GM19328 (cell line): ENCODE measurements at regions not wholly inside any gene's neighbourhood (a gene's known extent, or its start where the extent isn't known, plus 50 kb on each side); places are given as distances from the start of the nearest gene placed in this dataset.
"Not testable (repeated sequence)": the region's sequence is repeated elsewhere in the genome, so short reads cannot be mapped to it uniquely, and the experiment has no call there.

Experiments
- ATAC-seq: cut with Tn5 transposase; IDR thresholded peaks from one replicate; pipeline ENCODE4 v1.9.1; 2021; ENCODE audit warnings: mild to moderate bottlenecking, moderate library complexity; ENCODE audit not compliant: unreplicated experiment

DNA sequence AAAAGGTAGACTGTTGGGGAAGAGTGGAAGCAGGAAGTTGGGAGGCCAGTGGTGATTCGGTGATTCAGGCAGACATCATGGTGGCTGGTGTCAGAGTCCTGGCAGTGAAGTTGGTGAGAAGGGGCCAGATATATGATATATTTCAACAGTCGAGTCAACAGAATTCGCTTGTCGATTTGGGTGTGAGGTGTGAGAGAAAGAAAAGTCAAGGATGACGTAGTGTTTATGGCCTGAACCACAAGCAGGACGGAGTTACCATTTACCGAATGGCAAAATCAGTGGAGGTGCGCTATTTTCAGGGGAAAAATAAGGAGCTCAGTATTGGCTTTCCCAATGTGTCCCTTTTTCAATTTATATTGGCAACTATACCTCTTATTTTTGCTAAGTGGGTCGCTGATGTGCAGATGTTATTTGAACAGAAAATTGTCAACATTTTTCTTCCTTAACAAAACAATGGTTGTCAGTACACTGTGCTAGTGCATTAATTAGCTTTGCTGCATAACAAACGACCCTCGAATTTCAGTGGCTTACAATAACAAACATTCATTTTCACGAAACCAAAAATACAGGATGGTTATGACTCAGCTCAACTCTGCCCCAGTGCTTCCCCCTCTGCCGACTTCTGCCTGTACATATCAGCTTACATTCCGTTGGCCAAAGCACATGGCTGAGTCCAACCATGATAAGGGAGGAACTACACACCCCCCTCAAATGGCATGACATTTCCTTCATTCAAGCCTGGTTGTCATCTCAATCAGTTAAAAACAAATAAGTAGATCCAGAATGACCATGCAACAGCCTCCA lies 255.0 kb upstream of the ZFP64 start:
- no peak for ATAC-seq

DNA sequence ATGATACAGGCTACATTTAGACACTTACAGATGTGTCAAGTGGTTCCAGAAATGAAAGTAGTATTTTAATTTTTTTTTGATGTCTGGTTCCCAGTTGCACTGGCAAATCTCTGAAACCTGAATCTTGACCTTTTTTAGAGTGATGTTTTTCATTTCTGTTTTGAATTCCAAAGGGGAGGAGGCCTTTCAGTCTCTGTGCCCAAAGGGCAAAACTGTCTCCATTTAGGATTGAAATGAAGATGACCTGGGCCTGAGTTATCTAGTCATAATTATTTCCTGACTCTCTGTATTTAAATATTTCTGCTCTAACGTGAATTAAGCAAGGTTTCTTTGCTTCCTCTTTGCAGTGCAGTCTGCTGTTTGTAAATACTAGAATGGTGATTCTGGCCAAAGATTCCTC lies 252.9 kb upstream of the ZFP64 start:
- ATAC-seq: no peak

DNA sequence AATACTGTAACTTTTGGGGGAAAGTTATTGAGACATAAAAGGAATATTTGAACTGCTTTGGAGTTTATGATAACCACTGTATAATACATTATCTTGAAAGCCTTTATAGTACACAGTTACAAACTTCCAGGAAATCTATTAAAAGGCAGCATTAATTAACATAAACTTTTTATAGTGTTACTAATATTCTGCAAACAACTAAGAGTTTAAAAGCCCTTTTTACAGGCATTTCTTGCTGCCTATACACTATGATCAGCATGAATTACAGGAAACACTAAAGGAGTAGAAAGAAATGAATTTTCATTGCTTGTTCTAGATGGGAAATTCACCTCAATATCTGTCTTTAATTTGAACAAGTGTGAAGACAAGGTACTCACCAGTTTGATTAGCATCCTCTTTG lies 252.3 kb upstream of the ZFP64 start:
- no peak for ATAC-seq

DNA sequence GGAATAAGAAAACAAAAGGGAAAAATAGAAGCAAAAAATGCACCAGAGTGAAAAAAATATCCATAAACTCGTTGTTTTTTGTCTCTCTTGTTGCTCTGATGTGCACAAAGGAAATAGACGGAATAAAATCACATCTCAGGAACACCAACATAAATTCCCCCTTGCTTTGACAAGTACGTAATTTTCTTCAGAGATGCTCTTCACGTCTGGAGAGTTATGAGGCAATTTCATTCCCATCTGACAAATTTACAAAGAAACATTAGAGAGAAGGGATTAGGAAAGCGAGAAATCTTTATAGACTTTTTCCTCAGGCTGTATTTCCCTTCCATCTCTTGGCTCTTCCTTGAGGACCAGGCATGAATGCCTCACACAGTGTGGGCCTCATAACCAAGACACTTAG lies 250.1 kb upstream of the ZFP64 start:
- no peak for ATAC-seq

DNA sequence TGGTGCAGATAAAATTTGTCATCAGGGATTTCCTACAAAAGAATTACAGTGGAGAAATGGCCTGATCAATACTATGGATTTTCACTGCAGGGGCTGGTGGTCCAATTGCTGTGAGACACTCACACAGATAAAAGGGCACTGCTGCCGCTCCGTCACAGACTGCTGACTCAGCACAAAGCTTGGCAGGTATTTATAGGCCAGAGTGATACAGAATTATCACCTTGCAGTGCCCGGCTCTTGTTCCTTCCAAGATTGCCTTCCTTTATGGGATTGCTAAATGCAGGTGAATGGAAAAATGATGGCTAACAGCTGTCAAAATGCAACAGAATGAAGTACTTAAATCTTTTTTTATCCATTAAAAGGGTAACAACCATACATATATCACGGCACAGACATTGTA lies 247.8 kb upstream of the ZFP64 start:
- no peak for ATAC-seq

DNA sequence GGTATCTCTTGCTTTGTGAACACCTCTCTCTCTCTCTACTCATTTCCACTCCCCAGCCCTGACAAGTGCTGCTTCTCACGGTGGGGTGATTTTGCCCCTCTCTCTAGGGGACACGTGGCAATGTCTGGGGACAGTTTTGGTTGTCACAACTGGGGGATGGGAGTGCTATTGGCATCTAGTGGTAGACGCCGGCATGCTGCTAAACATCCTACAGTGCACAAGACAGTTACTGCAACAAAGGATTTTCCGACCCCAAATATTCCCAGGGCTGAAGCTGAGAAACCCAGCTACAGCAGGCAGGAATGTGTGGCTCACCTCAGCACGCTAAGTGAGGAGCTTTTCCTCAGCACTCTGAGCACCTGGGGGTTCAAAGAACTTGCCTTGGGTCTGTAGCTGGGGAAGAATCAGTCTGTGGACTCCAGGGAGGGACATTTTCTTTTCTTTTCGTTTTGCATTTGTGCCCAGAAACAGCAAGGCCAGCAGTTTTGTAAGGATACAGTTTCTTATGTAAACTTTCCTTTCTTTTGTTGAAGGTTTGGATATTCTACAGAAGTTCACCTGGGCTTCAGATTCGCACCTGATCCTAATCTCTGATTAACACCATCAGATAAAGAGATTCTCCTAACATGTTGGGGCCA lies 246.9 kb upstream of the ZFP64 start:
- ATAC-seq: no peak

DNA sequence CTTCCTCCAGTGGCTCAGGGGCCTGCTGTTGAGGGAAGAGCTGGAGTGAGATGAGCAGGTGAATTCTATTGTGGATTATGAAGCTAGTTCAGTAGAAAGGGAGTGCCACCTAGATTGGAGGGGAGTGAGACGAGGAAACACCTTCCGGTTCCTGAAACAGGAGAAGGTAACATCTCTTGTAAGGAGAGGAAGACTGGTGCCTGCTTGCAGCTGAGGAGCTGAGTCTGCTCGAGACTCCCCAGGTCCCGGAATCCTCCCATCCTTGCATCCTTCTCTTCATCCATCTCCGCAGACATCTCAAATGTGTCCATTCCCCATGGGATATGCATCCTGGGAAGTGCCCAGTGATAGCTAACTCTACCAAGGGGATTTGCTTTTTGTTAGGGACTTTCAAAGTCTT lies 242.9 kb upstream of the ZFP64 start:
- no peak for ATAC-seq

DNA sequence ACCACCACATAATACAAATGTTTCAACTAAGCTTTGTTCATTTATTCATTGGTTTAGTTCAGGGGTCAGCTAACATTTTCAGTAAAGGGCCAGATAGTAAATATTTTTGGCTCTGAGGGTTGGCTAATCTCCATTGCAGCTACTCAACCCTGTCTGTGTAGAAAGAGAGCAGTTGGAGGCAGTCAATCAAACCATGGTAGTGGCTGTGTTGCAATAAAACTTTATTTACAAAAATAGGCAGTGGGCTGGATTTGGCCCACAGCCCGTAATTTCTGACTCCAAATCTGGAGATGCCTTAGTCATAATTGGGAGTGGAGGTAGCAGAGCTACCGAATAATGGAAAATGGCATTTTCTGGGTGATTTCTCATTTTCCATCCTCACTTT lies 242.5 kb upstream of the ZFP64 start:
- ATAC-seq: no peak

DNA sequence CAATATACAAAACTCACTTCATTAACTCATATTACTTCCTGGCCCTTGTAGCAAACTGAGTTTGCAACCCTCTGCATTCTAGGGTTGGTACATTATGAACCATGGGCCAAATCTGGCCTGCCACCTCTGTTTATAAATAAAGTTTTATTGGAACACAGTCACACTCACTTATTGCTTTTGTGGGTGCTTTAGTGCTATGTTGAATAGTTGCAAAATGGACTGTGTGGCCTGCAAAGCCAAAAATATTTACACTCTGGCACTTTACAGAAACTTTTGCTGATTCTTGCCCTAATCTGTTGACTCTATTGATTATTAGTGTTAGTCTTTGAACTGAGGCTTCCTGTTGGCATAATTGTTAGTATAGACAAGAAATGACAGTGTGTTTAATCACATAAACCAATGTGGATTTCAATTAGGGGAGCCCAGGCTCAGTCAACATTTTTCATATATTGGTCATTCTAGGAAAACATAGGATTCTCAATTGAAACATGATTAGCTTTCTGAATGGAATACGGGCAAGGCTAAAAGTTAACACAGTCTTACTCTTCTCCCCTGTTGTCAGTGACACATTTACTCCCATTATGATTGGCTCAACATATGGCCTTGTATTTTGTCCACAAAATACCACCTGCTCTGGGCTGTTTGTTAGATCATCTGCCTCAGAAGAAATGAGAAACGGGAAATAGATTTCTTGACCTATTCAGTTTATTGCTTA lies 241.9 kb upstream of the ZFP64 start:
- no peak for ATAC-seq

DNA sequence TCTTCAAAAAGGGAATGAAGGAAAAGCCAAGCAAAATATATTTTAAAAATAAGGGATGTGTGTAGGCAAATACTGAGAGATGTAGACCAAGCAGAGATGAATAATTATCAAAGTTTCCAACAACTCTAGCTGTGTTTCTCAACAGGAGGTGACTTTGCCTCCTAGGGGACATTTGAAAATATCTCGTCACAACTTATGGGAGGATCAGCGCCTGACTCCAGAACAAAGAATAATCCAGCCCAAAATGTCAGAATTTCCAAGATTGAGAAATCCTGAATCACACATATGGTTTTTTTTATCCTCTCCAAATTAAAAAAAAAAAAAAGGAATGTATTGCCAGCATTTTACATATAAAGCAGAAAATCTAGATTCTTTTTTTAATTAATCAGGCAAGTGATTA lies 241.2 kb upstream of the ZFP64 start:
- no peak for ATAC-seq

DNA sequence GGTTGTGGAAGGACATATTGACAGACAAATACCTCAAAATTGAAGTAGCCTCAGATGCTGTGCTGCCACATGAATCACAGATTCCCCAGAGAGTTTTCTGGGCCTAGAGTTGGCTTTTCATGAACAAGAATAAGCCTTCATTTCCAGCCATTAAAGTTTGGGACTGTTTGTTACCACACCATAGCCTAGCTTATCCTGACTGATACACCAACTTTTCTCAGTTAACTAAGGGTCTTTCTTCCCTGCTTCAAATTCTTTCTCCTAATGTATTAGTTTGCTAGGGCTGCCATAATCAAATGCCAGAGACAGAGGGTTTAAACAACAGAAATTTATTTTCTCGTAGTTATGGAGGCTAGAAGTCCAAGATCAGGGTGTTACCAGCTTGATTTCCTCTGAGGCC lies 237.4 kb upstream of the ZFP64 start:
- ATAC-seq: no peak

DNA sequence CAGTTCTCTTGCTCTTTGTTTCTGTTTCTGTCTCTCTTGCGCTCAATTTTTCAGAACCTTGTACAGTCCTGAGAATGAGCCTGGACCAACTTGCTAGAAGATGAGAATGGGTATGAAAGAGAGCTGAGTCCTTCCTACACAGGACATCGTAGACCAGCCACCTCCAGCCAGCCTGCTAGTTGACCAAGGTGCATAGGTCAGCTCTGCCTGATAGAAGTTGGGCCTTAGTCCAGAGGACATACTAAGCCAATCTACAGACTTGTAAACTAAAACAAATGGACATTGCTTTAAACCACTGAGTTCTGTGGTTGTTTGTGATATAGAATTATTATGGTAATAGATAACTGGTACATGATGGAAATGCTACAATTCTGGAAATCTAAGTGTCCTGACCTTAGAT lies 236.4 kb upstream of the ZFP64 start:
- no peak for ATAC-seq

DNA sequence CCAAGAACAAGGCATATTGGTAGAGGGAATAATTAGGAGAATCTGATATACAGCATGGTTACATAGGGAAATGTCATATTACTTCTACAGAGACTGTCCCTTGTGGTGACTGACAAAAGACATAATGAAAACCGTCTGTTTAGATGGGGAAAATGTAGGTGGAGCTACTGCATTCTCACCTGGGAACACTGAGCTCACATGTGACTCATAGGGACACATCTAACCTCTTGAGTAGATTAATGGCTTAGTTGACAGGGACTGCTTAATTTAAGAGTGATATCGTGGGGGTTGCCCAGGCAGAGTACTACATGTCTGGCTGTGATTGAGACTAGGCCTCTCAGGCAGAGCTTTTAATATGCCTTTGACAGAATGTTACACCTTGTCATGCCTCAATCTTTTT lies 235.3 kb upstream of the ZFP64 start:
- ATAC-seq: no peak

DNA sequence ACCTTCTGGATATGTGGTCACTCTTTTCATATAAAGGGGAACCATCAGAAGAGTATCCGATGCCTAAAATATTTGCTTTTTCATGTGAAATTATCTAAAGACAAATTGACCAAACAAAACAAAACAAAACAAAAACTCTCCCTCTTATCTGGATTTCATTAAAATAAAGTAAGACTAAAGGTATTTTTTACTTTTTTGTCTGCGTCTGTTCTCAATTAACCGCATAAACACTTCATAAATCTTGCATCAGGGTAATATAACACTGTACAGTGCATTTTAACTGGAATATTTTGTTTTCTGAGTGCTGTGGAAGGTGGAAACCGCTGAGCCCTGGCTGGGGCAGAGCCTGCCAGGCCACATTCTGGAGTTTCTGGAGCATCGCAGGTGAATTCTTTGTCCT lies 234.1 kb upstream of the ZFP64 start:
- ATAC-seq: no peak

DNA sequence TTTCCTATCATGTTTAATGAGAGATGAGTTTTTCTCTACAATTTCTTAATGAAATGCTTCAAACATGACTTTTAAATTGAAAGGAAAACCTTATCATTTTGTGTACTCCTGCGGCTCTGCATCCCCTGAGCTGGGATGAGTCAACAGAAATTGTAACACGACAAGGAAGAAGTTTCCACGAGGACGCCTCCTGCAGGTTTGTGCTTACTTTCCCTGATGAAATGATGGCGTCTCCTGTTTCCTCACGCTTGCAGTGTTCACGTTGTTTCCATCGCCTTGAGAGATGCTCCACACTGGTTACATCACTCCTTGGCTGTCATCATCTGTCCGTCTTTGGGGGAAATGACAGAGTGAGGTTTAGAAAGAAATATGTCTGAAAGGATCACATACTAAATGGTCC lies 233.7 kb upstream of the ZFP64 start:
- no peak for ATAC-seq

DNA sequence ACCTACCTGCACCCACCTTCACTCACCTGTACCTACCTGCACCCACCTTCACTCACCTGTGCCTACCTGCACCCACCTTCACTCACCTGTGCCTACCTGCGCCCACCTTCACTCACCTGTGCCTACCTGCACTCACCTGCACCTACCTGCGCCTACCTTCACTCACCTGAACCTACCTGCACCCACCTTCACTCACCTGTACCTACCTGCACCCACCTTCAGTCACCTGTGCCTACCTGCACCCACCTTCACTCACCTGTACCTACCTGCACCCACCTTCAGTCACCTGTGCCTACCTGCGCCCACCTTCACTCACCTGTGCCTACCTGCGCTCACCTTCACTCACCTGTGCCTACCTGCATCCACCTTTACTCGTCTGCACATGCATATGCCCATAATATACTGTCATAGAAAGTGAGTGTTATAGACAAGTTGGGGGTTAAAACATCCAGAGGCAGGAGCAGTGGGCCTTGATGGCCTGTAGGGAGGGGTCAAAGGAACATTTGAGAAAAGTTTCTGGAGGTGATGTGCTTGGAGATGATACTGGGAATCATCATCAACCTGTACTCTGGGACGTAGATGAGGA lies 232.9 kb upstream of the ZFP64 start:
- not testable (repeated sequence) for ATAC-seq

DNA sequence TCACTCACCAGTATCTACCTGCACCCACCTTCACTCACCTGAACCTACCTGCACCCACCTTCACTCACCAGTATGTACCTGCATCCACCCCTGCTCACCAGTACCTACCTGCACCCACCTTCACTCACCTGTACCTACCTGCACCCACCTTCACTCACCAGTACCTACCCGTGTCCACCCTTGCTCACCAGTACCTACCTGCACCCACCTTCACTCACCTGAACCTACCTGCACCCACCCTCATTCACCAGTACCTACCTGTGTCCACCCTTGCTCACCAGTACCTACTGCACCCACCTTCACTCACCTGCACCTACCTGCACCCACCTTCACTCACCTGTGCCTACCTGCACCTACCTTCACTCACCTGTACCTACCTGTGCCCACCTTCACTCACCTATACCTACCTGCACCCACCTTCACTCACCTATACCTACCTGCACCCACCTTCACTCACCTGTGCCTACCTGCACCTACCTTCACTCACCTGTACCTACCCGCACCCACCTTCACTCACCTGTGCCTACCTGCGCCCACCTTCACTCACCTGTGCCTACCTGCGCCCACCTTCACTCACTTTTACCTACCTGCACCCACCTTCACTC lies 232.1 kb upstream of the ZFP64 start:
- not testable (repeated sequence) for ATAC-seq

DNA sequence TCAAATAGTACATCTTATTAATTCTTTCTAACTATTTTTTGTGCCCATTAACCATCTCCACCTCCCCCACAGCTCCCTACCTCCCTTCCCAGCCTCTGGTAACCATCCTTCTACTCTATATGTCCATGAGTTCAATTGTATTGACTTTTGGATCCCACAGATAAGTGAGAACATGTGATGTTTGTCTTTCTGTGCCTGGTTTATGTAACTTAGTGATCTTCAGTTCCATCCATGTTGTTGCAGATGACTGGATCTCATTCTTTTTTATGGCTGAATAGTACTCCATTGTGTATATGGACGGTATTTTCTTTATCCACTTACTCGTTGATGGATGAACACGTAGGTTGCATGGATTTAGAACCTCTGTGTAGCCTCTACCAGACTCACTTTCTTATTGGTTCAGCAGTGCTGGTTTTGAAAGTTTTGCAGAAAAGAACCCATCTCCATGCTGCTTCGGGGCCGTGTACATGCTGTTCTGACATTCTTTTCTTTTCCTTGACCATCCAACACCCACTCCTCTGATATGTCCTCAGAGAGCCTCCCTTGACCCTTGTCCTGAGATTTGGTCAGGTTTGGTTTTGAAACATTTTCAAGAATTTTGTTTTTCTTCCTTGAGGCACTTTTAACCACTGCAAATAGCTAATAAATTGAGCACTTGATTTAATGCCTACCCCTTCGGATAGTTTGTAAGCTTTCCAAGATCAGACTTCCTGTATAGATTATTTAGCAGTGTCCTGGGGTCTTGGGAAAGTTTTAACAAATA lies 231.2 kb upstream of the ZFP64 start:
- ATAC-seq: no peak

DNA sequence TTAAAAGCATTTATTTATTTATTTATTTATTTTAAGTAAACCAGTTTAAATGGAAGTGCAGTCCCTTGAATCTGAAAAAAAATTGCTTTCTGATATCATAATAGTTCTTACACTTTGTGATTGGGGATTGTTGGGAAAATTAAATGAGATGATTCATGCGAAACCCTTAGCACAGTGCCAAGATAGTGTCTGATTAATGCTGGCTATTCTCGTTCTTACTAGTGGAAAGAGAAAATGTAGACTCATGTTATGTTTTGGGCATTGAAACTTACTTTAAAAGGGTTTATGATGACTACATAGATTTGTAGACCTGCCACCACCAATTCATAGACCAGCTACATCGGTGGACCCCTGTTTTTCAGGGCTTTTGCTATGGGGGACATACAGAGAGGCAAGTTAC lies 229.2 kb upstream of the ZFP64 start:
- no peak for ATAC-seq

DNA sequence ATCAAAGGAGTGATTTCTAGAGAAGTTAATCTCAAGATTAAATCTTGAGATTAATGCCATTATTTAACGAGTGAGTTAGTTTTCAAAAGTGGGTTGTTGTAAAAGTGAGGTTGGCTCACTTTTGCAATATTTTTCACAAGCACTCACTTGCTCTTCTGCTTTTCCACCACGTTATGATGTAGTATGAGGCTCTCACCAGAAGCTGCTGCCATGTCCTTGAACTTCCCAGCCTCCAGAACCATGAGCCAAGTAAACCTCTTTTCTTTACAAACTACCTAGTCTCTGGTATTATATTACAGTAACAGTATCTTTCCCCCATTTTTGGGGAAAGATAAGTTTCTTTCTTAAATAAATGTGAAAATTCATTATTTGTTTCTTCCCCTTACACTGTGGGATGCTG lies 227.6 kb upstream of the ZFP64 start:
- ATAC-seq: no peak

DNA sequence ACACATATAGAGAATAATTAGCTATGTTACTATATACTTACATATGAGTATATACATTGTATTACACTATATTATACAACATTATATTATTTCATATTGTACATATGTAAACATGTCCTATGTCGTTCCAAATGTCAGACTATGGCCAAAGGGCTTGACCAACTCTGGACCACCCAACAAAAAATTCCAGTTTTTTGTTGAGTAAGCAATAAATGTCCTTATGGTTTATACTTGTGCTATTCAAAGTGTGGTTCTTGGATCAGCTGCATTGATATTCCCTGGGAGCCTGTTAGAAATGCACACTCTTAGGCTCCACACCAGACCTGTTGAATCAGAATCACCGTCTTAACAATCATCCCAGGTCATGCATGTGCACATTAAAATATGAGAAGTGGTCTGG lies 225.4 kb upstream of the ZFP64 start:
- no peak for ATAC-seq
